ENCODE measurements at regions not wholly inside any gene's neighbourhood (a gene's known extent, or its start where the extent isn't known, plus 50 kb on each side); places are given as distances from the start of the nearest gene placed in this dataset.

- H3K9me3 Mint-ChIP-seq = peaks cover 7% of the 10 kb centered on the region
- DNase-seq (no peak), ATAC-seq (ENCODE audit: poor library complexity) (no peak)
- TF ChIP-seq CTCF (IDR thresholded peaks at IDR 0.05) = no peak
- H3K9me3 ChIP-seq (ENCODE audit: control insufficient read depth in 1 of 2, insufficient read depth in 1 of 2, low read length in 2 of 2) = peaks cover 0 to 4% of the 10 kb centered on the region in 2 experiments
- H3K4me3 Mint-ChIP-seq = no peak overlapping the region
- ChIA-PET POLR2A (no interaction called here), CTCF (no interaction called here)
- no peaks in the 10 kb centered on the region for H3K4me1 ChIP-seq (ENCODE audit: insufficient read depth, low read length)
- no peaks in the 10 kb centered on the region for H3K27me3 ChIP-seq (ENCODE audit: control insufficient read depth in 1 of 2, insufficient read depth in 2 of 2, low read length in 2 of 2)
- no peak overlapping the region for H3K27ac ChIP-seq (ENCODE audit: low read depth in 1 of 2, low read length in 2 of 2)
- no peaks in the 10 kb centered on the region for H3K36me3 ChIP-seq (ENCODE audit: insufficient read depth, low read length)
- H3K27ac Mint-ChIP-seq = no peak overlapping the region
- H3K27me3 Mint-ChIP-seq = no peaks in the 10 kb centered on the region
- H3K4me3 ChIP-seq (ENCODE audit: low read length) = no peak overlapping the region
- intact Hi-C loops (cut with DNase I, micrococcal nuclease) = no loop called here
- H3K36me3 Mint-ChIP-seq (ENCODE audit: low read depth) = no peaks in the 10 kb centered on the region
- H3K4me1 Mint-ChIP-seq (ENCODE audit: low read depth) = no peaks in the 10 kb centered on the region
Observed at GRCh38 chr11:29002816-29003215, 894.6 kb downstream of the METTL15 start.

GRCh38 chr11:28999620-29000019, 891.4 kb downstream of the METTL15 start:
- Histone ChIP-seq H3K27ac (ENCODE audit: low read depth in 1 of 2, low read length in 2 of 2) (no peak overlapping the region), H3K4me1 (ENCODE audit: insufficient read depth, low read length) (no peaks in the 10 kb centered on the region), H3K36me3 (ENCODE audit: insufficient read depth, low read length) (no peaks in the 10 kb centered on the region), H3K27me3 (ENCODE audit: control insufficient read depth in 1 of 2, insufficient read depth in 2 of 2, low read length in 2 of 2) (no peaks in the 10 kb centered on the region), H3K9me3 (ENCODE audit: control insufficient read depth in 1 of 2, insufficient read depth in 1 of 2, low read length in 2 of 2) (peaks cover 0 to under 1% of the 10 kb centered on the region in 2 experiments), H3K4me3 (ENCODE audit: low read length) (no peak overlapping the region)
- no peak for TF ChIP-seq CTCF (IDR thresholded peaks at IDR 0.05)
- Mint-ChIP-seq H3K4me3 (no peak overlapping the region), H3K9me3 (peaks cover 9% of the 10 kb centered on the region), H3K4me1 (ENCODE audit: low read depth) (no peaks in the 10 kb centered on the region), H3K27ac (no peak overlapping the region), H3K36me3 (ENCODE audit: low read depth) (no peaks in the 10 kb centered on the region), H3K27me3 (no peaks in the 10 kb centered on the region)
- ATAC-seq (ENCODE audit: poor library complexity) = no peak
- ChIA-PET CTCF (no interaction called here), POLR2A (no interaction called here)
- DNase-seq = no peak
- intact Hi-C loops (cut with DNase I, micrococcal nuclease) = no loop called here

GRCh38 chr11:28992996-28993395, 884.8 kb downstream of the METTL15 start:
- H3K4me3 Mint-ChIP-seq = no peak overlapping the region
- Histone ChIP-seq H3K4me3 (ENCODE audit: low read length) (no peak overlapping the region), H3K27me3 (ENCODE audit: control insufficient read depth in 1 of 2, insufficient read depth in 2 of 2, low read length in 2 of 2) (no peaks in the 10 kb centered on the region), H3K9me3 (ENCODE audit: control insufficient read depth in 1 of 2, insufficient read depth in 1 of 2, low read length in 2 of 2) (no peaks in the 10 kb centered on the region), H3K36me3 (ENCODE audit: insufficient read depth, low read length) (no peaks in the 10 kb centered on the region), H3K4me1 (ENCODE audit: insufficient read depth, low read length) (no peaks in the 10 kb centered on the region), H3K27ac (ENCODE audit: low read depth in 1 of 2, low read length in 2 of 2) (no peak overlapping the region)
- no peak for ATAC-seq (ENCODE audit: poor library complexity)
- no peaks in the 10 kb centered on the region for H3K36me3 Mint-ChIP-seq (ENCODE audit: low read depth)
- H3K4me1 Mint-ChIP-seq (ENCODE audit: low read depth) = no peaks in the 10 kb centered on the region
- no peaks in the 10 kb centered on the region for H3K27me3 Mint-ChIP-seq
- CTCF ChIA-PET = no interaction called here
- no peak for TF ChIP-seq CTCF (IDR thresholded peaks at IDR 0.05)
- POLR2A ChIA-PET = no interaction called here
- no peak overlapping the region for H3K27ac Mint-ChIP-seq
- intact Hi-C loops (cut with DNase I, micrococcal nuclease) = loop anchor here (1.0 kb wide), 2 partner anchors 9 to 10 kb away; no protein-coding TSS in a partner anchor
- DNase-seq = no peak
- H3K9me3 Mint-ChIP-seq = peaks cover 2% of the 10 kb centered on the region

Data from CD4-positive, alpha-beta T cell (primary cell).